ENCODE measurements at regions not wholly inside any gene's neighbourhood (a gene's known extent, or its start where the extent isn't known, plus 50 kb on each side); places are given as distances from the start of the nearest gene placed in this dataset.
"Not testable (repeated sequence)": the region's sequence is repeated elsewhere in the genome, so short reads cannot be mapped to it uniquely, and the experiment has no call there.

GRCh38 chr4:151524610-151525009 is 115.6 kb downstream of the FHIP1A start:
- H4K20me1 ChIP-seq (ENCODE audit: control insufficient read depth, insufficient read depth), result no peaks in the 10 kb centered on the region
- 38% methylated on average over 2 of the region's 2 CpGs for WGBS (ENCODE audit: insufficient coverage, insufficient replicate concordance, low lambda C conversion rate, missing lambda C conversion rate)
- H3K4me1 ChIP-seq (ENCODE audit: control insufficient read depth, insufficient read depth, low read length), result no peaks in the 10 kb centered on the region
- RAD21 ChIA-PET (ENCODE audit: unreplicated experiment), result no interaction called here
- H3K4me3 ChIP-seq, result no peak overlapping the region
- no peak overlapping the region for H3K9ac ChIP-seq (ENCODE audit: control insufficient read depth, insufficient read depth, low read length)
- no peak overlapping the region for H3K27ac ChIP-seq (ENCODE audit: control insufficient read depth, insufficient read depth)
- H3K79me2 ChIP-seq (ENCODE audit: control insufficient read depth, insufficient read depth, low read length), result no peaks in the 10 kb centered on the region
- H3K4me2 ChIP-seq (ENCODE audit: control insufficient read depth, insufficient read depth), result no peak overlapping the region
- SMC1A ChIA-PET (ENCODE audit: uncharacterized antibody, unreplicated experiment), result no interaction called here
- no peaks in the 10 kb centered on the region for H3K9me3 ChIP-seq (replicated peaks; ENCODE audit: control insufficient read depth, insufficient read depth, low read length)
- ATAC-seq, result no peak
- CTCF ChIA-PET, result no interaction called here
- TF ChIP-seq POLR2A (IDR thresholded peaks at IDR 0.05; ENCODE audit: low read depth, low read length) (no peak), NFYA (IDR thresholded peaks at IDR 0.05; ENCODE audit: borderline replicate concordance, low read depth, low read length) (no peak), IRF3 (IDR thresholded peaks at IDR 0.05) (no peak), KAT2A (conservative IDR thresholded peaks at IDR 0.05; ENCODE audit: control insufficient read depth, low read depth, low read length) (no peak), RELA (IDR thresholded peaks at IDR 0.05; ENCODE audit: borderline replicate concordance, partially characterized antibody) (no peak), MTA2 (IDR thresholded peaks at IDR 0.05; ENCODE audit: low read depth) (no peak)
- intact Hi-C loops (cut with micrococcal nuclease; ENCODE audit: unreplicated experiment), result no loop called here
- in situ Hi-C loops (cut with MboI), result no loop called here
- no peak overlapping the region for H2AFZ ChIP-seq (ENCODE audit: control insufficient read depth, low read depth, low read length)
- BruUV-seq (replicated peaks), result no TSS peak
- no peak for DNase-seq (ENCODE audit: low read depth, low spot score)
- no peaks in the 10 kb centered on the region for H3K36me3 ChIP-seq (ENCODE audit: control insufficient read depth in 2 of 2, insufficient read depth in 2 of 2, low read length in 1 of 2)
- no peaks in the 10 kb centered on the region for H3K27me3 ChIP-seq (replicated peaks in 1 of 2; ENCODE audit: control insufficient read depth in 2 of 2, insufficient read depth in 2 of 2, low read length in 1 of 2)
- POLR2A ChIA-PET, result no interaction called here
- no peak for FAIRE-seq

GRCh38 chr4:151526489-151526888 is 117.5 kb downstream of the FHIP1A start:
- SMC1A ChIA-PET (ENCODE audit: uncharacterized antibody, unreplicated experiment); DNase-seq (ENCODE audit: low read depth, low spot score); H3K4me3 ChIP-seq; H3K79me2 ChIP-seq (ENCODE audit: control insufficient read depth, insufficient read depth, low read length); H3K4me2 ChIP-seq (ENCODE audit: control insufficient read depth, insufficient read depth); H3K36me3 ChIP-seq (ENCODE audit: control insufficient read depth in 2 of 2, insufficient read depth in 2 of 2, low read length in 1 of 2); POLR2A ChIA-PET; CTCF ChIA-PET; in situ Hi-C loops (cut with MboI); H3K27ac ChIP-seq (ENCODE audit: control insufficient read depth, insufficient read depth); H3K9ac ChIP-seq (ENCODE audit: control insufficient read depth, insufficient read depth, low read length); H3K9me3 ChIP-seq (replicated peaks; ENCODE audit: control insufficient read depth, insufficient read depth, low read length); H3K4me1 ChIP-seq (ENCODE audit: control insufficient read depth, insufficient read depth, low read length); intact Hi-C loops (cut with micrococcal nuclease; ENCODE audit: unreplicated experiment); H4K20me1 ChIP-seq (ENCODE audit: control insufficient read depth, insufficient read depth); ATAC-seq; BruUV-seq (replicated peaks); H2AFZ ChIP-seq (ENCODE audit: control insufficient read depth, low read depth, low read length); RAD21 ChIA-PET (ENCODE audit: unreplicated experiment); H3K27me3 ChIP-seq (replicated peaks in 1 of 2; ENCODE audit: control insufficient read depth in 2 of 2, insufficient read depth in 2 of 2, low read length in 1 of 2); FAIRE-seq: not testable (repeated sequence)
- WGBS (ENCODE audit: insufficient coverage, insufficient replicate concordance, low lambda C conversion rate, missing lambda C conversion rate), result 90% methylated on average over 3 of the region's 36 CpGs
